GM21381 (cell line): ENCODE measurements at regions not wholly inside any gene's neighbourhood (a gene's known extent, or its start where the extent isn't known, plus 50 kb on each side); places are given as distances from the start of the nearest gene placed in this dataset.

ENCODE experiments used
- ATAC-seq: cut with Tn5 transposase; IDR thresholded peaks from one replicate; pipeline ENCODE4 v1.9.1; 2021; ENCODE audit warnings: mild to moderate bottlenecking, moderate library complexity; ENCODE audit not compliant: unreplicated experiment

DNA sequence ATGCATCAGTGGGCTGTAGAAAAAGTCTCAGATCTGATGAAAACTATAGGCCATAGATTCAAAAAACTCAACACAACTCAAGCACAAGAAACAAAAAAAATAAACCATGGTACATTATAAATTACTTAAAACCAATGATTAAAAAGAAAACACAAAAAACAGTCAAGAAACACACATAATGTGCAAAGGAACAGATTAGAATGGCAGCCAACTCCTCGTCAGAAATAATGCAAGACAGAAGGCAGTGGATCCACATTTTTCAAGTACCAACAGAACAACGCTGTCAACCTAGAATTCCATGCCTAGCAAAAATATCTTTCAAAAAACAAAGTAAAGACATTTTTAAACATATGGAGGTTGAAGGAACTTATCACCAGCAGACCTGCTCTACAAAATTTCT, 69.7 kb downstream of the PSMB1 start:
- ATAC-seq = no peak

DNA sequence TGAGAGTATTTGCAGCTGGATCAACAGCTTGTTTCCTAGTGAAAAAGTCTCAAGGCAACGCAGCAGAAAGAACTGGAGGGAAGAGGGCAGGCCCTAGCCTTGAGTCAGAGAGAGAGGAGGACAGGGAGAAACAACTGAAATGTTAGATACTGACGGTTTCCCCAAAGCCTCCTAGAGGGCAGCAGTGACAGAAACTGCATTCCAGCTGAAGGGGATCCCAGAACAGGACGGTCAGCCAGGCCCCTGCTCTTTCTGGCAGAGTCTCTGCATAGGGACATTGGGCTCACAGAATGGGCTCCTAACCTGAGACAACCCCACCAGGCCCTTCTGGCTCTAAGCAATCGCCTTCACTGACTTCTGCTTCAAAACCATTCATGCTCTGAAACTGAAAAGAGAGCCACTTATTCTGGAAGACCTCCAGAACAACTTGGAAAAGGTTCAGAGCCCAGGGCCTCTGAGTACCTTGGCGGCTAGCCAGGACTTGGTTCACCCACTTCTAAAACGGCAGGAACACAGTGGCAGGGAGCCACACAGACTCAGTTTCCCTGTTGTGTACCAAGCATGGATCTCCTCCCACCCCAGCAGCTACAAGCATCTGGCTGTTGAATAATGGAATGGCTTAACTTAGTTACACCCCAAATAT, 72.9 kb downstream of the PSMB1 start:
- no peak for ATAC-seq

DNA sequence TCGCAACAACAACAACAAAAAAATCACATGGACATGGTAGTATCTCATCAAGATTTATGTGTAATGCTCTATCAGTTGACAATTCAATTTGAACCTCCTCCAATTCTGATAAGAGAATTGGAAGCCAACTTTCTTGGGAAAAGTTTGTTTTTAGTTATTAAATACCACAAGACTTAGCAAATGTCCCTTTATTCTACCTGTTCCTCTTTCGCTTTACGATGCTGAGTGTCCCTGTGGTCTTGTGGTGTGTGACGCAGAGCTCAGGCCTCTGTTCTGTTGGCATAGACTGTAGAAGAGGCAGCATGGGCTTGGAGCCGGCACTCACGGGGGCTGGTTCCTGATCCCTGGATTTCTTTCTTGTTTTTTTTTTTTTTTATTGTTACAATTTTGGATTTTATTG, 76.7 kb downstream of the PSMB1 start:
- ATAC-seq = no peak

DNA sequence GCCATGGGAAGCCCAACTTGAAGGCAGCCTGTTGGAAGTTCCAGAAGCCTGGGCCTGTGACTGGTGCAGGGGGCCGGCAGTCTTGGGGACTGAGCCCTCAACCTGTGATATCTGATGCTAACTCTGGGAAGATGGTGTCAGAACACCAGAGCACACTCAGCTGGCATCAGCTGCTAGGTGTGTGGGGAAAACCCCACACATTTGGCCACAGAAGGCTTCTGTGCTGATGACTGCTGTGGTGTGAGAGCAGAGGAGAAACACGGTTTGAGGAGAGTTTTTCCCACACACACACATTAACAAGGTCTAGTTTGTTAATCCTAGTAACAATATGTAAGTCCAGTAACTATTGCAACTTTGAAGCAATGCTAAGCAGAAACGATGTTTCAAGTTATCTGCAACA, 78.0 kb downstream of the PSMB1 start:
- ATAC-seq = no peak

DNA sequence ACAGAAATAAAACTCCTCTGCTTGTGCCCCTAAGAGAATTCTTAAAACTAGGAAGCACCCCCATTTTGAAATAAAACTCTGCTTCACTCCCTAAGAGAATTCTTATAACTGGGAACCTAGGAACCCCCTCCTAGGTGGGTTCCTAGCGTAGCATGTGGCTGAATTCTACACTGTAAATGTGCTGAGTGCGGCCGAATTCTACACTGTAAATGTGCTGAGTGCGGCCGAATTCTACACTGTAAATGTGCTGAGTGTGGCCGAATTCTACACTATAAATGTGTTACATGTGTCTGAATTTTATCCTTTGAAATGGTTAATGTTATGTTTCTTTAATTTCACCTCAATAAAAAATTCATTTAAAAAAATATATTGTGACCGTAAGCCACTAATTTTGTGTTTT, 79.3 kb downstream of the PSMB1 start:
- no peak for ATAC-seq

DNA sequence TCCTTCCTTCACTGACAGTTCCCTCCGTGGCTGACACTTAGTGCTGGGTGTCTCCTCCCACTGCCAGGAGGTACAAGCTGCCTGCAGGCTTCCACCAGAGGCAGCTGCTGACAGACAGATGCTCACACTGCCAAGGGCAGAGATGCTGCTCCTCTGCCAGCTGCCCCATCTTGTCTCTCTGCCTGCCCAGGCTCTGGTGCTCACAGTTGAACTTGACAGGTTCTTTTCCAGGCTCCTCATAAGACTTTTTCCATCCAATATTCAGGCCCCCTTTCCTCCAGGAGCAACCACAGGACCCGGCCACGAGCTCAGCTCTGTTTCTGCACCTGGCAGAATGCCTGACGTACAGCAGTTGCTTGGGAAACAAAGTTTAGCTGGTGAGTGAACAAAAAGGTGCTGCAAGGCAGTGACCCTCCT, 79.8 kb downstream of the PSMB1 start:
- no peak for ATAC-seq

DNA sequence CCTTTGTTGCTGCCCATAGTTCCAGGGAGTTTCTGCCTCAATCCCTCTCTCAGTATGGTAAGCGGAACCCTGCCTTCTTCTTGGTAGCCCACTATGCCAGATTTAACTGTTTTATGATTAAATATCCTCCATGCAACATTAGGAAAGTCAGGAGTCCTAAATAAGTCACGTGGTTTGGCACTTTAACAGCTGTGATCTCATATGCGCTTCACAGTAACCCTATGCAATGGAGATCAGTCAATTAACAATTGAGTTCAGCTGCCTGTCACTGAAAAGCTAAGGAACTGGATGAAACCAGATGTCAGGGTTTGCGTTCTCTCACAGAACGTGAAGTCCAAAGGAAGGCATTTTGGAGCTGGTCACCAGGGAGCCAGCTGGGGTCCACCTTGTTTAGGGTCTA, 81.6 kb downstream of the PSMB1 start:
- ATAC-seq = no peak

DNA sequence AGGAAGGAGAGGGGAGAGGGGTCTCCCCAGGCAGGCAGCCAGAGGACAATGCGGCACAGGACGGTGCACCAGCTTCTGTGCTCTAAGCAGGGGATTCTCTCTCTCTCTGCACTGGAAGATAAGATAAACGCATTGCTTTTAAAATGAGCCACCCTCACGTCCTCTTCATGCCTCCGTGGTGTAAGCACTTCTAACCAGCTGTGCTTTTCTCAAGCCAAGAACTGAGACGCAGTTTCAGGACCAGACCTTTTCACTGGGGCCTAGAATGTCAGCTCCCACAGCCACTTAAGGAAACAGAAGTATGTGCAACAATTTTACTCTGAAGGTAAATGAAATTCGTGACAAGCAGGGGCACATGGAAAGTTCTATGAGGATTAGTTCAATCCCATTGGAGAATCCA, 82.4 kb downstream of the PSMB1 start:
- no peak for ATAC-seq

DNA sequence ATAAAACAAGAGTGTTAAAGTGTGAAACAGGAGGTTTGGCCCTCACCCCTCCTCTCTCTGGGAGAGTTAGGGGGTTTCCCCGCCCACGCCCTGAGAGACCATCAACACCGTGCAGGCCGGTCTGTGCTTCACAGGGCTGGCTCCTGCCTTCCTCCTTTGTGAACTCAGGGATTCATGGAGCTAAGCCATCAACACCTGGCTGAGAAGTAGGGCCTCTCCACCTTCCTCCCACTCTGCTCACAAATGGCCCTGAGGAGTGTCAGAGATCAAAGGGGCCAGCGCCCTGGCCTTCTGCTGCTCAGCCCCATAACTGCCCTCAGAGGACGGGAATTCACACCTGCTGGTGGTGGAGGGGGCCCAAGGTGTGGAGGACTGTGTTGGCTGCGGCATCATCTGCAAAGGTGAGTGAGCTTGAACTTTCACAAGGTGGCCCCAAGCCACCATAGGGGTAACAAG, 88.6 kb downstream of the PSMB1 start:
- ATAC-seq = no peak

DNA sequence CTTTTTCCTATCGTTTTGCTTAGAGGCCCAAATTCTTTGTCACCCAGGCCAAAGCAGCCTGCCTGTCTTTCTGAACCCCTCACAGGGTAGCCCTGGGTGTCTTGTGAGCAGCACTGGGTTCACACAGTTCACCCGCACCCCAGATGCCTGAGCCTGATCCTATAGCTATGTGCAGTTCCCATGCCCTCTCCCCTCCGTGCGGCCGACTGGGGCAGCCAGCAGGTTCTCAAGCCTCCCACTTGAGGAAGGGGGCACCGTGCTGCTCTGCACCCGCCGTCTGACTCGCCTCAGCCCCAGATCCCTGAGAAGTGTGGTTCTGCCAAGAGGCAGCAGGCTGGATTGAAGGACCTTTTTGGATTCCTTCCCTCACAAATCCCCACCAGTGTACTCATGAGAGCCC, 89.0 kb downstream of the PSMB1 start:
- ATAC-seq = no peak

DNA sequence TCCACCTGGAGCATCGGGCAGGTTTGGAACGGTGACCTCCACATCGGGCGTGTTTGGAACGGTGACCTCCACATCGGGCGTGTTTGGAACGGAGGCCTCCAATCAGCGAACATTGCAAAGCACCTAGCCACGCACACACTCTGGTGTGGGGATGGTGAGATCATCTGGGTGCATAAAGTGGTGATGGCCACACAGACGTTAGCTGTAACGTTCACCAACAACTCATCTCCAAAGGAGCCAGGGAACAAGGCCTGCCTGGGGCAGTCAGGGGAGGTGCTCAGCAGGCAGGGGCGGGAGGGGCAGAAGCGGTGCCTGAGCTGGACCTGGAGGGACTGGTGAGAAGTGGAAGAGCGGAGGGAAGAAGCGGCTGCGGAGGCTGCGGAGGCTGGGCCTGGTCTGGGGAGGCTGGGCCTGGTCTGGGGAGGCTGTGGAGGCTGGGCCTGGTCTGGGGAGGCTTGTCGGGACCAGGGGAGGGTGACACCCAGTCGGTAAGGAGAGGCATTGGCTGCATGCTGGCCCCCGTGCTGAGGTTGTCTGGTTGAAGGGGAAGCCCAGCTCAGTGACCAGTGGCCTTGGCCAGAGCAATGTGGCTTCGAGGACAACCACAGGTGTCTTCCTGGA, 89.9 kb downstream of the PSMB1 start:
- ATAC-seq = no peak

DNA sequence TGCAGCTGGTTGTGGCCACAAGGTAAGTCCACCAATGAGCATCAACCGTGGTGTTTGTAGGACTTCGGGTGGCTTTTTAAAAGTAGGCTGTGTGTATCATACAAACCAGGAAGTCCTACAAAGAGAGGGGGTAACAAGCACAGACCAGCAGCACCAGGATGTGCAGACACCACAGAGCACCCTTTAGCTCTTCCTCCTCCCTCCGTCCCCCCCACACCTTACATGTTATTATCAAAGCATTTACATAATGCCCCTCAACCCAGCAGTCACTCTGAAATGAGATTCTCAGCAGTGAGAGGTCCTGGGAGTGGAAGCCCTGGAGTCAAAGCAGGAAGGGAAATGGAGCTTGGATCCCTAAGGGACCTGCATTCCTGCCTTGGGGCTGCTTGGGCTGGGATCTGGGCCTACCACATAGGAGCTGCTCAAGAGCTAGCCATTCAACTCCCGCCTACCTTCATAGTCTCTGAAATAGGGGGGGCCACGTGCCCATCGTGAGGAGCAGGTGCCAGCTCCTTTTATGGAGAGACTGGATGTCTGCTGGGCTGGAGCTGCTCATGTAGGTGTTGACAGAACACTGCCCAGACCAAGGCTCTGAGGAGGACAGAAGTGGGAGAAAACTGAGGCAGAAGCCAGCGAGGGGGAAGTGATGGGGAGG, 90.6 kb downstream of the PSMB1 start:
- no peak for ATAC-seq

DNA sequence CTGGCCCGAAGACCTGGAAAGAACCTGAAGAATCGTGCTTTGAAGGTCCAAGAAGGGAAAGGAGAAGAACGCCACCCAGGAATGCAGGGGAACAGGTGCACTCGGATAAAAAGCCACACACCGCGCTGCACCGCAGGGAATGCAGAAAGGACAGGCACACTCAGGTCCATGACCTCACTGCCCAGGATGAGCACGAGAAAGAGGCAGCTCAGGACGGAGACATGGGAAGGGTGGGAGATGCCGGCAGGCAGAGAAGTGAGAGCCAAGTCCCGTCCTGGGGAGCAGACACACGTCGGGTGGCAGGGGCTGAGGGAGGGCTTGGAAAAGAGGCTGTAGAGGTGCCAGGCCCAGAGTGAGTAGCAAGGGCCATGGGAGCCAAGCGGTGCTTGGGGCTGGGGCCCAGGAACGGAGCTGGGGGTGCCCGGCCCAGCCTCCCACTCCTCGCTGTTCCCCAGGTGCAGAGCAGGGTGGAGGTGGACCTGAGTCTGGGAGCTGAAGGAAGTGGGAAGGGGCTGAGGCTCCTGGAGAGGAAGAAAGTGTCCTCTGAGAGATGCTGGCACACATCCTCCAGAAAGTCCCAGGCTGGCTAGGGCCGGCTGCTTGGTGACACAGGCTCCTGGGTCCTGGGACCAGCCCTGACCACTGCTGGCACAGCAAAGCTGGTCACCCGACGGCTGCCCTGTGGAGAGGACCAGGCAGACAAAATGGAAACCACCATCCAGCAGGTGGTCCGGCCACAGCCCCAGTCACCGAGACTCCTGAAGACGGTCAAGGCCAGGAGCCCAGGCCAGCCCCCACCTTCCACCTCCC, 91.3 kb downstream of the PSMB1 start:
- no peak for ATAC-seq

DNA sequence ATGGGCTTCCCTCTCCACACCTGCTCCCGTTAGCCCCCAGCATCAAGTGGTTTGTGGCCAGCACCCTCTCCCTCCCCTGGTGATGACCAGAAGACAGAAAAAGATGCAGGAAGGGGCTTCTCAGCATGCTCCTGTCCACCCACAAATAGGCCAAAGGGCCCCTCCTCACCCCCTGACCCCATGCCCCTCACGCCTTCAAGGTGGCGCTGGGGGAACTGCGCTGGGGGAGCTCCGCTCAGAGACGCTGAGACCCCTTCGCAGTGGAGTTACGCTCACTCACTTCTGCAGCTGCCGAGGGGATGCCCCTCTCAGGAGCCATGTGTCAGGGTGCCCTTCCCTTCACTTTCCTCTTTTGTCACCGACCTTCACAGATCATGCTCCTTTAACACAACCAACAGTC, 92.0 kb downstream of the PSMB1 start:
- ATAC-seq = no peak

DNA sequence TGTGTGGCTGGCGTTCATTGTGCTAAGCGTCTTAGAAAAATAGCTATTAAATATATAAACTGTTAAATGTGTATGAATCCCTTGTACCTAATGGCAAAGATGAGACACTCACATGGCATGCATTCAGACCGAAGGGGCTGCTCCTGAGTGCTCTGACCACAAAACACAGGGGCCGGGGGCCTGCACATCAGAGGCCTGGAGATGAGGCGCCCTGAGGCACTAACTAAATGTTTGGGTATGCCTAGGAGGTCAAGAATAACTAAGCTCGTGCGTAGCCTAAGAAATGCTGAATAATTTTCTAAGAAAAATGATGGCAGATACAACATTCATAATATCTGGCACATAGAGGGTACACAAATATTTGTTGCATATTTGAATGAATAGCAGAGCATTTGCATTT, 92.5 kb downstream of the PSMB1 start:
- ATAC-seq = no peak

DNA sequence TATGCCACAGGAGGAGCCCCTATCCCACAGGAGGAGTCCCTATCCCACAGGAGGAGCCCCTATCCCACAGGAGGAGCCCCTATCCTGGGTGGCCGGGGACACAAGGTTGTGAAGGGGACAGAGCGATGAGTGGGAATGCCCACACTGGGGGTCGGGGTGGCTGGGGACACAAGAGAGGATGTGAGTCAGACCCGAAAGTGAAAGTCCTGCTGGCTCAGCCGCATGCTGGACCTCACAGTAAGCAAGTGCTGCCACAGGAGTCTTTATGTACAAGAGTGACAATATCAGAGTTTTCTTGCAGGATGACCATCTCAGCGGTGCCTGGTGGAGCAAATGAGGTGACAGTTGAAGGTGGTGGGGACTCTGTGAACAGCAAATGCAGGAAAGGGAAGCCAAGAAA, 93.7 kb downstream of the PSMB1 start:
- peak; percentile 76 for ATAC-seq

DNA sequence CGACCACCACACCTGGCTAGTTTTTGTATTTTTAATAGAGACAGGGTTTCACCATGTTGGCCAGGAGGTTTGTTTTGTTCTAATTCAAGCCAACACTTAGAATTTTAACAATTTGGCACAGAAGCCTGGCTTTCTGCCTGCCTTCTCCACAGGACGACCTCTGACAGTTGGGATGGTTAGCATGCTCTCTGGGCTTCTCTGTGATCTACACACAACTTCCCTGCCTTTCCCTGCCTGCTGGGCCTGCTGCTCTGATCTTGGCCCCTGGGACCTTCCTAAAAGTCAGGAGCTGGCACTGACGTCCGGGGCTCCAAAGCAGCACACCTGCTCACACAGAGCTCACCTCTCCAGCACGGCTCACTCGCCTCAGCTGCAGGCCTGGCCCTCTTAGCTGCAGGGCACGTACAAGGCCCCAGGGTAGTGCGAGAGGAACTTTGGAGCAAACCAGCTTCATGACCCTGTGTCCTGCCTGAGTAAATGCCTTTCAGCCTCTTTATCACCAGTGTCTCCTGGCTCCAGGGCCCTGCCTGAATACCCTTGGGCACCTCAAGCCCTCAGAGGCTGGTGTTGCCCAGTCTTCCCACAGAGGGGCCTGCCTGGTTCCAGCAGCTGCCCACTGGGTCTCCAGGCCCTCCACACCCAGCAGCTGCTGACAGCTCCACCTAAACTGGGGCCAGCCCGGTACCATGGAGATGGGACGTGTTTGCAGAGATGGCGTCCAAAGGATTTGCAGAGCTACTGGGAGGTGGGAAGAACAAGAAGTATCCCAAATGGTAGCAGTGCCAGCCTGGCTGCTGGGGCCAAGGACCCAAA, 96.0 kb downstream of the PSMB1 start:
- ATAC-seq = no peak
